Astrocyte of the cerebellum (primary cell): ENCODE measurements at regions not wholly inside any gene's neighbourhood (a gene's known extent, or its start where the extent isn't known, plus 50 kb on each side); places are given as distances from the start of the nearest gene placed in this dataset.
"Not testable (repeated sequence)": the region's sequence is repeated elsewhere in the genome, so short reads cannot be mapped to it uniquely, and the experiment has no call there.

Source experiments
- DNase-seq: peaks from one replicate; pipeline ENCODE4 v3.0.0-alpha.2; 2011; ENCODE audit warnings: low read depth
- H3K4me3 ChIP-seq: 2 replicates; pipeline ENCODE4 v1.5.1; 2011; ENCODE audit warnings: mild to moderate bottlenecking, low read depth, low read length, moderate library complexity
- CTCF ChIP-seq: IDR thresholded peaks from 2 replicates; pipeline ENCODE4 v1.5.1; 2012; ENCODE audit warnings: low read length, low read depth, moderate library complexity, mild to moderate bottlenecking; ENCODE audit errors: missing control alignments
- in situ Hi-C: cut with HindIII; loops from 2 replicates; pipeline ENCODE4 v1.10.0; 2017; ENCODE audit warnings: low sequenced_read_pairs

- DNase-seq, result no peak
- in situ Hi-C loops, result no loop called here
- no peak overlapping the region for H3K4me3 ChIP-seq
- TF ChIP-seq CTCF, result no peak
These were observed 62.1 kb upstream of the TMC1 start for GRCh38 chr9:72459308-72459707.

GRCh38 chr9:72458153-72458552 is 63.3 kb upstream of the TMC1 start:
- in situ Hi-C loops, result no loop called here
- no peak for DNase-seq
- no peak for TF ChIP-seq CTCF
- H3K4me3 ChIP-seq, result no peak overlapping the region

- no peak for TF ChIP-seq CTCF
- DNase-seq, result no peak
- in situ Hi-C loops, result no loop called here
- H3K4me3 ChIP-seq, result no peak overlapping the region
These were observed 64.0 kb upstream of the TMC1 start for GRCh38 chr9:72457366-72457765.

GRCh38 chr9:72454871-72455491 is 66.4 kb upstream of the TMC1 start:
- TF ChIP-seq CTCF, result no peak
- no peak for DNase-seq
- in situ Hi-C loops, result no loop called here
- no peak overlapping the region for H3K4me3 ChIP-seq

- DNase-seq, result no peak
- TF ChIP-seq CTCF, result no peak
- in situ Hi-C loops, result no loop called here
- no peak overlapping the region for H3K4me3 ChIP-seq
These were observed 67.6 kb upstream of the TMC1 start for GRCh38 chr9:72453797-72454196.

GRCh38 chr9:72446241-72446640 is 75.2 kb upstream of the TMC1 start:
- H3K4me3 ChIP-seq, in situ Hi-C loops, DNase-seq: not testable (repeated sequence)

- in situ Hi-C loops, result no loop called here
- no peak for DNase-seq
- H3K4me3 ChIP-seq, result no peak overlapping the region
- no peak for TF ChIP-seq CTCF
These were observed 76.0 kb upstream of the TMC1 start for GRCh38 chr9:72445306-72445995.
